NCI-H187 (cell line): ENCODE measurements at regions not wholly inside any gene's neighbourhood (a gene's known extent, or its start where the extent isn't known, plus 50 kb on each side); places are given as distances from the start of the nearest gene placed in this dataset.
"Not testable (repeated sequence)": the region's sequence is repeated elsewhere in the genome, so short reads cannot be mapped to it uniquely, and the experiment has no call there.

Source experiments
- DNase-seq, 2 experiments: peaks; one replicate each; lab custom pipeline; 2025; lab: John Stamatoyannopoulos, UW

DNA sequence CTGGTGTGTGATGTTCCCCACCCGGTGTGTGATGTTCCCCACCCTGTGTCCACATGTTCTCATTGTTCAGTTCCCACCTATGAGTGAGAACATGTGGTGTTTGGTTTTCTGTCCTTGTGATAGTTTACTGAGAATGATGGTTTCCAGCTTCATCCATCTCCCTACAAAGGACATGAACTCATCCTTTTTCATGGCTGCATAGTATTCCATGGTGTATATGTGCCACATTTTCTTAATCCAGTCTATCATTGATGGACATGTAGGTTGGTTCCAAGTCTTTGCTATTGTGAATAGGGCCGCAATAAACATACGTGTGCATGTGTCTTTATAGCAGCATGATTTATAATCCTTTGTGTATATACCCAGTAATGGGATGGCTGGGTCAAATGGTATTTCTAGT lies 201.5 kb upstream of the IRAK1BP1 start:
- DNase-seq: not testable (repeated sequence)

DNA sequence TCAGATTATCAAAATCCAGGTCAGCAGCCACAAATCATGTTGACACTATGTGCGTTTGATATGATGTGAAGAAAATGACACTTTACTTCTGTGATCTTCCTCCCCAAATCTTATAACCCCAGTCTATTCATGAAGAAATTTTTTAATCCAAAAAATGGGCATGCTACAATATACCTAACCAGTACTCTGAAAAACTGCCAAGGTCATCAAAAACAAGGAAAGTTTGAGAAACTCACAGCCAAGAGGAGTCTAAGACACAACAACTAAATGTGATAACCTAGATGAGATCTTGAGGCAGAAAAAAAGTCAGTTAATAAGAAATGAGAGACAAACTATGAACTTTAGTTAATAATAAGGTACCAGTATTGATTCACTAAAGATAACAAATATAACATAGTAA lies 200.6 kb upstream of the IRAK1BP1 start:
- no peak for DNase-seq

- no peak for DNase-seq
Observed at GRCh38 chr6:78670156-78670555, 197.2 kb upstream of the IRAK1BP1 start.

- DNase-seq: no peak
Observed at GRCh38 chr6:78670802-78671201, 196.5 kb upstream of the IRAK1BP1 start.

GRCh38 chr6:78676069-78677007 lies 191.0 kb upstream of the IRAK1BP1 start:
- DNase-seq: not testable (repeated sequence)

DNA sequence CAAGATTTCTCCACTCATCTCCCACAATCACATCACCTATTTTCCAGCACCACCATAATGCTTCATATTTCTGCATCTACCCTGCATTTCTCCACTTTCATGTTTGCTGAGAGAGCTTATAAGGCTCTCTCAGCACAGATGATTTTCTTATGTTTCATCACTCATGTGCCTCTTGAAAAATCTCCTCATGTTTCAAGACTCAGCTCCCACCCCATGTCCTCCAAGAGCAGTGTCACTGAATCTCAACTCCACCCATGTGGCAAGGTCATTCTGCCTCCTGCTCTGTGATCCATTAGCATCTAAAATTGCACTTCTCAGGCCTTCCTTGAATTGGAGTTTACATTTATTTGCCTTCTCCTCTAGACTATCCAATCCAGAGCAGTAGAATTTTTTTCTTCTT lies 178.7 kb upstream of the IRAK1BP1 start:
- no peak for DNase-seq

- no peak for DNase-seq
Observed at GRCh38 chr6:78693835-78694234, 173.5 kb upstream of the IRAK1BP1 start.

GRCh38 chr6:78694628-78695027 lies 172.7 kb upstream of the IRAK1BP1 start:
- DNase-seq: not testable (repeated sequence)

- no peak for DNase-seq
Observed at GRCh38 chr6:78700991-78701390, 166.4 kb upstream of the IRAK1BP1 start.

DNA sequence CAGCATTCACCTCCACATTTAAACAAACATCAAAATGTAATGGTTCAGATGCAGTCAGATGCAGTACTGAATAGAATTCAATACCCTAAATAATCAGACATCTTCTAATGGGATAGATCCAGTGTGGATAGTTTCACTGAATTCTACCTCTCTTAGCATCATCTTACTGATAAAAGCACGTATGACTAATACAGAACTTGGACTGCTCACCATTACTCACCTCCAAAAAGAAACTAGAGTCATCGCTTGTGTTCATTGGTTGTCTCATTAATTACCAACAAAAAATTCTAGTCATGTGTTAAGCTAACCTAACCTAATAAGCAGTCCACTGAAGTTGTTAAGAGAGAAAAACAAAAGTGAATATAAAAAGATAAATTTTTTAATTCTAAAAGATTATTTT lies 165.9 kb upstream of the IRAK1BP1 start:
- DNase-seq: no peak

- no peak for DNase-seq
Observed at GRCh38 chr6:78709021-78709420, 158.3 kb upstream of the IRAK1BP1 start.

GRCh38 chr6:78713564-78713963 lies 153.8 kb upstream of the IRAK1BP1 start:
- DNase-seq: no peak

DNA sequence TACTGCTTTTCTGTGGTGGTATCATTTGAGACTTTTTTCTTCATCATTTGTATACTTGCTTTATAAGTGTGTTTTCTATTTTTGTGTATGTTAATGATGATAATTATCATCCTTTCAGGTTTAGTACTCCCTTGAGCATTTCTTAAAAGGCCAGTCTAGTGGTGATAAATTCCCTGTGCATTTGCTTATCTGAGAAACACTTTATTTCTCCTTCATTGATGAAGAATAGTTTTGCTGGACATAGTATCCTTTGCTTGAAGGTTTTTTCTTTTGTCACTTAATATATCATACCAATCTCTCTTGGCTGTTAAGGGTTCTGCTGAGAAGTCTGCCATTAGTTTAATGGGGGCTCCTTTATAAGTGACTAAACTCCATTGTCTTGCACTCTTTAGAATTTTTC lies 123.2 kb upstream of the IRAK1BP1 start:
- DNase-seq: no peak

DNA sequence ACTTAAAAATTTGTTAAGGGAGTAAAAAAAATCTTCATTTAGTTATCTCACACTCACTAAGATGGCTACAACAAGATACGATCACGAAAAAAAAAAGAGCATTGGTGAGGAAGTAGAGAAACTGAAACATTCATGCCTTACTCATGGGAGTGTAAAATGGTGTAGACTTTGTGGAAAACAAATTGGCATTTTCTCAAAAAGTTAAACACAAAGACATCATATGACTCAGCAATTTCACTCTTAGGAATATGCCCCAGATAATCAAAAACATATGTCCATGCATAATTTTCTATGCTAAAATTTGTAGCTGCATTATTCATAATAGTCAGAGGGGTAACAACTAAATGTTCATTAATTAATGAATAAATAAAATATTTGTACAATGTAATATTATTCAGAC lies 120.9 kb upstream of the IRAK1BP1 start:
- no peak for DNase-seq

DNA sequence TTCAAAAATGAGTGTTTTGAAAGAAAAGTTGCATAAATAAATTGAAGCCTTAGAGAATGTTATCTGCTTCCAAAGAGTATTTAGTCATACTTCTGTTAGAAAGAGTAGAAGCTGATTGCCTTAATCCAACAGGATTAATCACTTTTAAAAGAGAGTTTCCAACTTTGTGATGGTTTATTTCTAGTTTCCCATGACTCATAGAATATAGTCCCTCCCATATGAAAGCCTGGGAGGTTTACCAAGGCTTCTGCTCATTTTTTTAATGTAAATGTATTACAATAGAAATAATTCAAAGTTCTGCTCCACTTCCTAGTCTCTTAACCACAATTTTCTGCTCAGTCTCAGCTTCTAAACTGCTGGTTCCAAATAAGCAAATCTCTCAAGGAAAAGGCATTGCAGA lies 118.0 kb upstream of the IRAK1BP1 start:
- DNase-seq: no peak

GRCh38 chr6:78758297-78758798 lies 109.0 kb upstream of the IRAK1BP1 start:
- not testable (repeated sequence) for DNase-seq

GRCh38 chr6:78768271-78768670 lies 99.1 kb upstream of the IRAK1BP1 start:
- DNase-seq: no peak

DNA sequence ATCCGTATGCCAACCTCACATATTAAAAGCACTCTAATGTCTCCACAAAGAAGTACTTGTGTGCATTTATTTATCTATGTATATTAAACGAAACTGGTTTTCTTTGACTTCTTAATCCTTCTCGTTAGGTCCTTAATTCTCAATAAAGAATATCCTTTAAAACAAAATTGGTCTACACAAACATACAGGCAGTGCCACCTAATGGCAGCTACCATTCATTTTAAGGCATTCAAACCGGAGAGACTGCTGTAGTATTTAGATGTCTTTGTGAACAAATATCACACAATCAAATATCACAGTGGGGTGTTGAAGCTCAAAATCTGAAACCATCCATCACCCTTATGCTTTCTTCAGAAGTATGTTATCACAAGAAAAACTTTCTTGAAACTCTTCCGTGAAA lies 96.6 kb upstream of the IRAK1BP1 start:
- DNase-seq: no peak

GRCh38 chr6:78771586-78771985 lies 95.8 kb upstream of the IRAK1BP1 start:
- DNase-seq: no peak

GRCh38 chr6:78781001-78781400 lies 86.3 kb upstream of the IRAK1BP1 start:
- no peak for DNase-seq

DNA sequence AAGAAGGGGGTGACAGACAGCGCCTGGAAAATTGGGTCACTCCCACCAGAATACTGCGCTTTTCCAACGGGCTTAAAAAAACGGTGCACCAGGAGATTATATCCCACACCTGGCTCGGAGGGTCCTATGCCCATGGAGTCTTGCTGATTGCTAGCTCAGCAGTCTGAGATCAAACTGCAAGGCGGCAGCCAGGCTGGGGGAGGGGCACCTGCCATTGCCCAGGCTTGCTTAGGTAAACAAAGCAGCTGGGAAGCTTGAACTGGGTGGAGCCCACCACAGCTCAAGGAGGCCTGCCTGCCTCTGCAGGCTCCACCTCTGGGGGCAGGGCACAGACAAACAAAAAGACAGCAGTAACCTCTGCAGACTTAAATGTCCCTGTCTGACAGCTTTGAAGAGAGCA lies 84.0 kb upstream of the IRAK1BP1 start:
- not testable (repeated sequence) for DNase-seq

- DNase-seq: no peak
Observed at GRCh38 chr6:78797270-78797669, 70.1 kb upstream of the IRAK1BP1 start.

GRCh38 chr6:78799682-78800081 lies 67.7 kb upstream of the IRAK1BP1 start:
- DNase-seq: no peak

- DNase-seq: not testable (repeated sequence)
Observed at GRCh38 chr6:78806792-78807191, 60.6 kb upstream of the IRAK1BP1 start.
